CD4-positive, alpha-beta T cell treated with Interleukin-17A for 1 hour (primary cell): ENCODE measurements at regions not wholly inside any gene's neighbourhood (a gene's known extent, or its start where the extent isn't known, plus 50 kb on each side); places are given as distances from the start of the nearest gene placed in this dataset.
"Not testable (repeated sequence)": the region's sequence is repeated elsewhere in the genome, so short reads cannot be mapped to it uniquely, and the experiment has no call there.

Experiments
- DNase-seq: peaks from one replicate; pipeline ENCODE4 v3.0.0-alpha.2; 2020

DNA sequence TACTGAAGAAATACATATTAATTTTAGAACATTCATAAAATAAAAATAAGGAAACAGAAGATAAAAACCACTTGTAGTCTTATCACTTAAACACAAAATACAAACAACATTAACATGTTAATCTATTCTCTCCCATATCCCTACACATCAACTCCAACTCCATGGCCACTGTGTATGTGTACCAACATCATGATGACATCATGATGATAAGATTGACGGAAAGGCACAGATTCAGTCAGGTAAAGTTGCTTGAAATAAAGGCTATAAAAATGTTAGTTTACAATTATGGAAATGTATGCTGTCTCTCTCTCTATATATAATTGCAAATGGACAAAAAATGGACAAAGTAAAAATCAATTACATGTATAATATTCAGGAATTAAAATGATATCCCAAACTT, 388.5 kb upstream of the UBE2E3 start:
- DNase-seq = no peak

DNA sequence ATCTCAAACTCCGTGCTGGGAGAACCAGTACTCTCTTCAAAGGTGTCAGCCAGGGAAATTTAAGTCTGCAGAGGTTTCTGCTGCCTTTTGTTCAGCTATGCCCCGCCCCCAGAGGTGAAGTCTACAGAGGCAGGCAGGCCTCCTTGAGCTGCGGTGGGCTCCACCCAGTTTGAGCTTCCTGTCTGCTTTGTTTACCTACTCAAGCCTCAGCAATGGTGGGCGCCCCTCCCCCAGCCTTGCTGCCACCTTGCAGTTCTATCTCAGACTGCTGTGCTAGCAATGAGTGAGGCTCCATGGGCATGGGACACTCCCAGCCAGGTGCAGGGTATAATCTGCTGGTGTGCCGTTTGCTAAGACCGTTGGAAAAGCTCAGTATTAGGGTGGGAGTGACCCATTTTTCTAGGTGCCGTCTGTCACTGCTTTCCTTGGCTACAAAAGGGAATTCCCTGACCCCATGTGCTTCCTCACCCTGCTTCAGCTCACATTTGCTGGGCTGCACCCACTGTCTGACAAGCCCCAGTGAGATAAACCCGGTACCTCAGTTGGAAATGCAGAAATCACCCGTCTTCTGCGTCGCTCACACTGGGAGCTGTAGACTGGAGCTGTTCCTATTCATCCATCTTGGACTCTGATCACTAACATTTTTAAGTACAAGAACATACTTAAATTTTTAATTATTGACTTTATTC, 389.2 kb upstream of the UBE2E3 start:
- DNase-seq = peak; percentile 30

- DNase-seq = no peak
Observed at GRCh38 chr2:180583441-180584140, 396.8 kb upstream of the UBE2E3 start.

DNA sequence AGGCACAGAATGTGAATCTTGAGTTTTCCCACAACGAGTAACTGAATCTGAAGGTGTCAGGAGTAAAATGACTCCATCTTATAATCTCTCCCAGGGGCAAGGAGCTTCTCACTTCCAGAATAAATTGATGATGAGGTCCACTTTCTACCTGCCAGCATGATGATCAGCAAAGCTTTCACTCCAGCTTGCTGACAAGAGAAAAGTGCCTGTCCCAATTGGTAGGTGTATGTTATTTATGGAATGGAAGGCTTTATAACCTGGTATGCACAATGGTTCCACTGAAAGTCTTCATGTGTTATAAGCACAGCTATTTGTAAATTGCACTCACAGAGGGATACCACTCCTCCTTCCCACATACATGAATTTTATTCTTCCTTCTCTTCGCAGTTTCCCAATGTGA, 401.0 kb upstream of the UBE2E3 start:
- DNase-seq = no peak

DNA sequence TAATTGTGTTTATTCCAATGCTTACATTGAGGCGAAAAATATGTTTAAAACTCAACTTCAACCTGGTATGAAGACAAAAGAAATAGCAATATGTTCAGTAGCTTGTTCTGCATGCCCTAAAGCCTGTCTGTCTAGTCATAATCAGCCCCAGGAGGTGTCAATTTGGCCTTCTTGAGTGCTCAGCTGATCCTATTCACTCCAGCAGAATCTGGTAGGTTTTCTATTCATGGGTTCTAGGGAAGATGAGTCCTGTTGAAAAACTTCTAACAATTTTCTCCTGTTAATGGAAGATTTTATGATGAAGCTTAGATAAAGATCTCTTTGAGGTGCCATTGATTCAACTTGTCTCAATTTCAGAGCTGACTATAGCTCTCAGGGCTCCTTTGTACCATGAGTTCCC, 402.0 kb upstream of the UBE2E3 start:
- DNase-seq = no peak

- no peak for DNase-seq
Observed at GRCh38 chr2:180577567-180577966, 402.8 kb upstream of the UBE2E3 start.

- DNase-seq = no peak
Observed at GRCh38 chr2:180573951-180574350, 406.5 kb upstream of the UBE2E3 start.

DNA sequence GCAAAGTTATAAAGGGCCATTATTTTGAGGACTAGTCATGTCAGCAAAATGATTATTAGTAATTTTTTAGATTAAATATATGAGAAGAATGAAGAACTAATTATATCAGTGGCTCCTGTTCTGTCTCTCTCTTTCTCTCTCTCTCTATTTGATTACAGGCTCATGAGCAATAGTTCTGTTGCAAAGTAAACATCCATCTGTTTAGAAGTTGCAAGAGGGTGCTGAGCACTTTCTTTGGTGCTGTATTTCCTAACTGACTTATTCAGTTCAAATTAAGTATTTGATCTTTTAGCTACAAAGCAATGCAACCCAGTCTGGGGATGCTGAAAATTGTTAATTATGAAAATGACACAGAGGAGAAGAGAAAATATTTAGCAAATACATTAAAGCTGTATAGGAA, 408.1 kb upstream of the UBE2E3 start:
- DNase-seq = no peak

DNA sequence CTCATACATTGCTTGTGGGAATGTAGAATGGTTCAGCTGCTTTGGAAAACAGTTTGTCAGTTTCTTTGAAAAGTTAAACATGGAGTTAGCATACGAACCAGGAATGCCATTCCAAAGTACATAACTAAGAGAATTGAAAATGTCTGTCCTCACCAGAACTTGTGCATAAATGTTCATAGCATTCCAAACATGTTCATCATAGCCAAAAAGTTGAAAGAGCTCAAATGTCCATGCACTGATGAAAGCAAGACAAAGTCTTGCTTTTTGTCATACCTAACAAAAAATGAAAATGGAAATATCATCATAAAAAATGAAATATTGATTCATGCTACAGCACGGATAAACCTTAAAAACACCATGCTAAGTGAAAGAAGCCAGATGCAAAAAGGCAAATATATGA, 408.8 kb upstream of the UBE2E3 start:
- no peak for DNase-seq

DNA sequence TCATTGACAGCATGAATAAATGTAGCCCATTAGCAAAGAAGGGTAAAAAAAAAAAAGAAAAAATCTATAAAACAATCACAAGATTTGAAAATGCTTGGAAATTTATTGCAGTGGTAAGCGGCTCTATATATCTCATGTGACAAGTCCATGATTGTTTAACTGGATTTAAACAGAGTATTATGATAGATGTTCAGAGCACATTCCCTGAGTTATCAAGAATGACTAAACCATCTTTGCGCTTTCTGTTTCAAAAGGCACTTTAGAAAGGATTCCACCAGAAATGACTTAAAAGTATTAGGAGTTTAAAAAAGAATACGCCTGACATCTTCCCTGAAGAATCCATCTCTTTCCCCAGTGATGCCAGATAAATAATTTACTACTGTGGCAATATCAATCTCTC, 409.5 kb upstream of the UBE2E3 start:
- DNase-seq = no peak

- no peak for DNase-seq
Observed at GRCh38 chr2:180564051-180564450, 416.4 kb upstream of the UBE2E3 start.

- no peak for DNase-seq
Observed at GRCh38 chr2:180562378-180562777, 418.0 kb upstream of the UBE2E3 start.

DNA sequence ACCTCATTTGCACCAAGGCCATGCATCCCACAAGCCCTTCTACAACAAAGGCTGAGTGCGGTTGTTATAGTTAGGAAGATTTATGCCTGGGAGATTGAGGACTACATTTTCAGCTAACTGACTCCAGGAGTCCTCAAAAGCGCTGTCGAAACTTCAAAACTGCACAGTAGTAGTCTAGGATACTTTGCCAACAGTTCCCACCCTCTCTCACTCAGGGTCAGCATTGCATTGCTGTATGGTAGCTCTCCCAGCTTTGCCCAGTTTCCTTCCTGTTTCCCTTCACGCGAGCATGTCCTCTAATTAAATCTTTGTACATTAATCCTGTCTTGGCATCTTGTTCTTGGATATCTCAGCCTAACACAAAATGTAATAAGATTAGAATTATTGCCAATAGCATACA, 420.6 kb upstream of the UBE2E3 start:
- no peak for DNase-seq

GRCh38 chr2:180559038-180559437, 421.4 kb upstream of the UBE2E3 start:
- no peak for DNase-seq

DNA sequence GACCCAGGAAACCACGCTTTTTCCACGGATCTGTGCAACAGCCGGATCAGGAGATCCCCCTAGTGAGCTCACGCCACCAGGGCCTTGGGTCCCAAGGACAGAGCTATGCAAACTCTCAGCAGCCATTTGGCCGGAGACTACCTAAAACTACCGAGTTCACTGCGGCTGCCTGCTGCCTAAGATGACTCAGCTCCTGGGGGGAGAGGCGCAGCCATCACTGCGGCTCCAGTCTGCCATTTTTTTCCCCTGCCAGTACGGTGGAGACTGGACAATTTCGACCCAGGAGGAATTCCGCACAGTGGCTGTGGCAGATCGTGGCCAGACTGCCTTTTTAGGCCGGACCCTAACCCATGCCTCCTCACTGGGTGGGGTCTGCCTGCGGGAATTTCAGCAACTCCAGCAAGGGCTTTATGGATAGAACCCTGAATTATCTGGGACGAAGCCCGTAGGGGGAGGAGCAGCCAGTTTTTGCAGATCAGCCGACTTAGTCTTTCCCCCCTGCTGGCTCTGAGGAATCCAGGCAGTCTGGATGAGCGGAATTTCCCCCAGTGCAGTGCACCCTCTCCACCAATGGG, 424.9 kb upstream of the UBE2E3 start:
- no peak for DNase-seq

- no peak for DNase-seq
Observed at GRCh38 chr2:180554330-180554729, 426.1 kb upstream of the UBE2E3 start.

DNA sequence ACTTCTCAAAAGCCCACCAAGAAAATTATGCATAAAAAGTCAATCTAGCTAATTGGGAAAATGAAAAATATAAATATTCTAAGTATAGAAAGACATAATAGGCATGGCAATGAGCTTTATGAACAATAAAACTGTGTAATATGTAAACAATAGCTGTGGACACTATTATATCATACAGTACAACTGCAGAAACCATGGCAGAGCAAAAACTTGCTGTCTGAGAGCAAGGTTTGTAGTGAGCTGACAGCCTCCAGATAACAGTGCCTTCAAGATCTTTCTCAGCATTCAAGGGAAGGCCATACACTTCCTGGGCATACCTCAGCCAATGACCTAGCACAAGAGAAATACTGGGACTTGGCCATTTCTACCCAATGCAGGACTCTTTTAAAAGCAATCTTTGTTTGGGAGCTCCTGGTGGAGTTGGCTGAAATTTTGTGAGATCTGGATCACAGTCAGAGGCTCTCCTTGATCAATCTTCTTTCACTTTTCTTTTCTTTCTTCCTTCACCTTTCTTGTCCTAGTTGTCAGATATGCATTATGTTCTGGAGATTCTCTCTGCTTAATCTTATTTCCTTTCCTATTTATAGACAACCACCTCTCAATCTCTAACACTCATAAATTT, 427.2 kb upstream of the UBE2E3 start:
- no peak for DNase-seq

GRCh38 chr2:180542511-180542910, 437.9 kb upstream of the UBE2E3 start:
- no peak for DNase-seq

DNA sequence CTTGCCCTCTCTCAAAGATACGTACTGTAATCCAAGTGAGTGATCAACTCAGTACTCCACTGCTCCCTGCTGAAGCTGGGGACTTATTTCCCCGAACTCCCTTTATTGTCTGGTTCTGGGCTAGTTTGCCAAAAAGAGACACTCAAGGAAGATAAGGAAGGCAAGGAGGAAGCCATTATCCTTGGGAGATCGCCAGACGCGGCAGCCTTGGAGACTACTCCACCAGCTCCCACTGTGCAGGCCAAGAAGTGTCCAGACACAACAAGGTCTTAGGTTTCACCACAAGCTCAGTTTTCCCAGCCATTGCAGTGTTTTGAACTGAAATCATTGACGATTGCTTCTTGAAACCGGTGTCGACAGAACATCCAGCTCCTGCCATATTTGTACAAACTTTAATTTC, 439.6 kb upstream of the UBE2E3 start:
- no peak for DNase-seq

- no peak for DNase-seq
Observed at GRCh38 chr2:180539541-180539940, 440.9 kb upstream of the UBE2E3 start.

DNA sequence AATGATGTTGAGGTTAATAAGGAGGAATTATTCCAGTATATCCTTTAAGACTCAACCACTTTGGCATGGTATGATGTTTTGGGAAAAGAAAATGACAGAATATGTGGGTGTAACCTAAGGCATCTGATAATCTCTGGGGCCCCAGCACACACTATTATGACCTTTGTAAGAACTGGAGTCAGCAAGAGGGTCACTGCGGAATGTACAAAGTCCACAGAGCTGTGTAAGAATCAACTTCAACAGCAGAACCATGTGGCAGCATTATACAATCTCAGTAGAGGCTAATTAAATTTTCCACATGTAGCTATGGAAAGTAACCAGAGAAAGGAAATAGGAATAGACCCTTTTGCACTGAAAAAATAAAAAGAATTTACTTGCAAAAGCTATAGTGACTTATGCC, 445.1 kb upstream of the UBE2E3 start:
- no peak for DNase-seq

GRCh38 chr2:180531787-180532186, 448.6 kb upstream of the UBE2E3 start:
- DNase-seq = not testable (repeated sequence)

GRCh38 chr2:180524499-180524898, 455.9 kb upstream of the UBE2E3 start:
- no peak for DNase-seq
